ENCODE measurements at regions not wholly inside any gene's neighbourhood (a gene's known extent, or its start where the extent isn't known, plus 50 kb on each side); places are given as distances from the start of the nearest gene placed in this dataset.

DNA sequence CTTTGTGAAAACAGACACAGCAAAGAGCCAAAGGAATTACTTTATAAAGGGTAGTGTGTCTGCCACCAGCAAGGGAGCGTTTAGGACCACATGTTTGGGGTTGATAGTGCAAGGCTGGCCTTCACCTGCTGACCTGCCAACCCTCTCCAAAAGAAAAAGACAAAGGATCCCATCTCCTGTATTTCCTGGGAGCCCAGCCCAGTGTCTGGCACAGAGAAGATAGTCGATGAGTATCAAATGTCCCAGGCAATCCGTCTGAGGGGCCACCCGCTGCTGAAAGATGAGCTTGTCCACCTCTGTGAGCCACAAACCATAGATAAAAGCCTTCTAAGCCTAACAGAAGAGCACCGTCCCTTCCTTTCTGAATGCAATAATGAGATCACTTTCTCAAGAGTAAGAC lies 154.8 kb upstream of the CTNNB1 start:
- WGBS, 3 donors: 79 to 96% (median 92%) methylated on average over 5 of the region's 5 CpGs
- Histone ChIP-seq H3K4me3 (ENCODE audit: low read depth in 1 of 3, low read length in 3 of 3) (no peak overlapping the region), H3K36me3 (ENCODE audit: control insufficient read depth in 3 of 3, insufficient read depth in 2 of 3, low read depth in 1 of 3, low read length in 3 of 3) (no peaks in the 10 kb centered on the region), H3K27me3 (ENCODE audit: control insufficient read depth in 3 of 3, insufficient read depth in 3 of 3, low read length in 3 of 3) (no peaks in the 10 kb centered on the region), H3K4me1 (ENCODE audit: control insufficient read depth in 3 of 3, insufficient read depth in 2 of 3, low read depth in 1 of 3, low read length in 2 of 3) (peaks cover 0 to 2% (median 0%) of the 10 kb centered on the region in 3 donors), H3K9me3 (ENCODE audit: control insufficient read depth in 2 of 2, insufficient read depth in 1 of 2, low read depth in 1 of 2, low read length in 1 of 2) (peaks cover 0 to 2% of the 10 kb centered on the region in 2 donors), H3K27ac (ENCODE audit: low read depth in 1 of 3, low read length in 2 of 3) (no peak overlapping the region)
- no peak for DNase-seq
- FAIRE-seq: no peak

DNA sequence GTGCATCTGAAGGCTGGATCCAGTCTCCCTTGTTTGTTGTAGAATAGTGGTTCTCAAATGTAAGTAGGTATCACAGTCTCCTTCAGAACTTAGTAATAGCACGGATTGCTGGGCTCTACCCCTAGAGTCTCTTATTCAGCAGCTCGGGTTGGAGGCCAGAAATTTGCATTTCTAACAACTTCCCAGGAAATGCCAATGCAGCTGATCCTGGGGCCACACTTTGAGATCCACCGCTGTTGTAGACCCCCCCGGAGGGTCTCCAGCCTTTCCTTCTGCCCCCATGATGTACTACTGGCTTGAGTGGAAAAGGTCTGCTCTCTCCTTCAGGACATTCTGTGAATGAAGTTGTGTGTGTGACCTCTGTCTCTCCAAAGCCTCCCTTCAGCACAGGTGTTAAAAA lies 153.8 kb upstream of the CTNNB1 start:
- peaks cover 0 to 2% (median 0%) of the 10 kb centered on the region in 3 donors for H3K4me1 ChIP-seq (ENCODE audit: control insufficient read depth in 3 of 3, insufficient read depth in 2 of 3, low read depth in 1 of 3, low read length in 2 of 3)
- H3K4me3 ChIP-seq (ENCODE audit: low read depth in 1 of 3, low read length in 3 of 3): no peak overlapping the region
- FAIRE-seq (no peak), DNase-seq (no peak)
- H3K27me3 ChIP-seq (ENCODE audit: control insufficient read depth in 3 of 3, insufficient read depth in 3 of 3, low read length in 3 of 3): no peaks in the 10 kb centered on the region
- peaks cover 0 to 2% of the 10 kb centered on the region in 2 donors for H3K9me3 ChIP-seq (ENCODE audit: control insufficient read depth in 2 of 2, insufficient read depth in 1 of 2, low read depth in 1 of 2, low read length in 1 of 2)
- no peaks in the 10 kb centered on the region for H3K36me3 ChIP-seq (ENCODE audit: control insufficient read depth in 3 of 3, insufficient read depth in 2 of 3, low read depth in 1 of 3, low read length in 3 of 3)
- H3K27ac ChIP-seq (ENCODE audit: low read depth in 1 of 3, low read length in 2 of 3): no peak overlapping the region
- 81 to 87% (median 86%) methylated on average over 4 of the region's 4 CpGs for WGBS, 3 donors

DNA sequence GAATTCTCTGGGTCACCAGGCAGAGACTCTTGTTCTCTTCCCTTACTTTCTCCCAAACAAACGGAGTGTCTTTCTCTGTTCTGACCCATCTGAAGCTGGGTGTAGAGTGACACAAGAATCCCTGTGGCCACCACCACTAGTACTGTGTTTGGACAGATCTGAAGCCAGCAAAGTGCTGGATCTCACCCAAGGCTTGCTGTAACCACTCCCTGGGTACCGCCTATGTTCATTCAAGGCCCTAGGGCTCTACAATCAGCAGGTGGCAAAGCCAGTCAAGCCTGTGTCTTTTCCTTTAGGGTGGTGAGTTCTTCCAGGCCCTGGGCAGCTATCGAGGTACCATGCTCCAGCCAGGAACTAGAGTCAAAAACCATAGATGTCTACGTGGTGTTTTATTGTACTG lies 149.2 kb upstream of the CTNNB1 start:
- H3K36me3 ChIP-seq (ENCODE audit: control insufficient read depth in 3 of 3, insufficient read depth in 2 of 3, low read depth in 1 of 3, low read length in 3 of 3): no peaks in the 10 kb centered on the region
- H3K4me1 ChIP-seq (ENCODE audit: control insufficient read depth in 3 of 3, insufficient read depth in 2 of 3, low read depth in 1 of 3, low read length in 2 of 3): no peaks in the 10 kb centered on the region
- no peak for FAIRE-seq
- no peaks in the 10 kb centered on the region for H3K27me3 ChIP-seq (ENCODE audit: control insufficient read depth in 3 of 3, insufficient read depth in 3 of 3, low read length in 3 of 3)
- DNase-seq: peak in 1 of 2 donors; percentile 18
- no peak overlapping the region for H3K4me3 ChIP-seq (ENCODE audit: low read depth in 1 of 3, low read length in 3 of 3)
- no peak overlapping the region for H3K27ac ChIP-seq (ENCODE audit: low read depth in 1 of 3, low read length in 2 of 3)
- H3K9me3 ChIP-seq (ENCODE audit: control insufficient read depth in 2 of 2, insufficient read depth in 1 of 2, low read depth in 1 of 2, low read length in 1 of 2): peaks cover 0 to 2% of the 10 kb centered on the region in 2 donors
- 57 to 85% (median 72%) methylated on average over 4 of the region's 4 CpGs for WGBS, 3 donors

DNA sequence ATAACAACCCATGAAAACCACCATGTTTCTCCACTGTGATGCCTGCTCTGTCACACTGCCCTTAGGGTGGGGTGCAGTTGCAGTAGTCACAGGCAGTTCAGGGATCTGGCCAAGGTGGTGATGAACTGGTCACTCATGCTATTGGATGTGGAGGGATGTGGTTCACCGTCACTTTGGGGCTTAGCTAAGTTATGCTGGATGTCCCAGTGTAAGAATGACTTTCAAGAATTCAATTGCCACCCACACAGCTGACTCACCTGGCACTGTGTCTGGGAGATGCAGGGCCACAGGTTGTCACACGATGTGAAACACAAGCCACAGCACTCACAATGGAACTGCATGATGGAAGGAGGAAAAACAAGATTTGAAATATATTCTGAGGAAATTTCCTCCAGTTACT lies 146.1 kb upstream of the CTNNB1 start:
- Histone ChIP-seq H3K36me3 (ENCODE audit: control insufficient read depth in 3 of 3, insufficient read depth in 2 of 3, low read depth in 1 of 3, low read length in 3 of 3) (no peaks in the 10 kb centered on the region), H3K4me1 (ENCODE audit: control insufficient read depth in 3 of 3, insufficient read depth in 2 of 3, low read depth in 1 of 3, low read length in 2 of 3) (no peaks in the 10 kb centered on the region), H3K27ac (ENCODE audit: low read depth in 1 of 3, low read length in 2 of 3) (no peak overlapping the region), H3K9me3 (ENCODE audit: control insufficient read depth in 2 of 2, insufficient read depth in 1 of 2, low read depth in 1 of 2, low read length in 1 of 2) (no peaks in the 10 kb centered on the region), H3K4me3 (ENCODE audit: low read depth in 1 of 3, low read length in 3 of 3) (no peak overlapping the region), H3K27me3 (ENCODE audit: control insufficient read depth in 3 of 3, insufficient read depth in 3 of 3, low read length in 3 of 3) (no peaks in the 10 kb centered on the region)
- WGBS, 3 donors: 81 to 85% (median 83%) methylated on average over 2 of the region's 2 CpGs
- DNase-seq (no peak), FAIRE-seq (no peak)

DNA sequence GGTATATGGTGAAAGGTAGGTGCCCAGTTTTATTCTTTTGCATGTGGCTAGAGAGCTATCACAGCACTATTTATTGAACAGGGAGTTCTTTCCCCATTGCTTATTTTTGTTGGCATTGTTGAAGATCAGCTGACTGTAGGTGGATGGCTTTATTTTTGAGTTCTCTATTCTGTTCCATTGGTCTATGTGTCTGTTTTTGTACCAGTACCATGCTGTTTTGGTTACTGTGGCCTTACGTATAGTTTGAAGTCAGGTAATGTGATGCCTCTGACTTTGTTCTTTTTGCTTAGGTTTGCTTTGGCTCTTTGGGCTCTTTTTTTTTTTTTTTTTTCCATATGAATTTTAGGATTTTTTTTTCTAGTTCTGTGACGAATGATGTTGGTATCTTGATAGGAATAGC lies 139.2 kb upstream of the CTNNB1 start:
- FAIRE-seq (no peak), DNase-seq (no peak)
- Histone ChIP-seq H3K4me1 (ENCODE audit: control insufficient read depth in 3 of 3, insufficient read depth in 2 of 3, low read depth in 1 of 3, low read length in 2 of 3) (no peaks in the 10 kb centered on the region), H3K27ac (ENCODE audit: low read depth in 1 of 3, low read length in 2 of 3) (no peak overlapping the region), H3K36me3 (ENCODE audit: control insufficient read depth in 3 of 3, insufficient read depth in 2 of 3, low read depth in 1 of 3, low read length in 3 of 3) (no peaks in the 10 kb centered on the region), H3K4me3 (ENCODE audit: low read depth in 1 of 3, low read length in 3 of 3) (no peak overlapping the region), H3K27me3 (ENCODE audit: control insufficient read depth in 3 of 3, insufficient read depth in 3 of 3, low read length in 3 of 3) (peaks cover 0 to 3% (median 0%) of the 10 kb centered on the region in 3 donors), H3K9me3 (ENCODE audit: control insufficient read depth in 2 of 2, insufficient read depth in 1 of 2, low read depth in 1 of 2, low read length in 1 of 2) (no peaks in the 10 kb centered on the region)
- 91 to 92% (median 91%) methylated on average over 2 of the region's 2 CpGs for WGBS, 3 donors

DNA sequence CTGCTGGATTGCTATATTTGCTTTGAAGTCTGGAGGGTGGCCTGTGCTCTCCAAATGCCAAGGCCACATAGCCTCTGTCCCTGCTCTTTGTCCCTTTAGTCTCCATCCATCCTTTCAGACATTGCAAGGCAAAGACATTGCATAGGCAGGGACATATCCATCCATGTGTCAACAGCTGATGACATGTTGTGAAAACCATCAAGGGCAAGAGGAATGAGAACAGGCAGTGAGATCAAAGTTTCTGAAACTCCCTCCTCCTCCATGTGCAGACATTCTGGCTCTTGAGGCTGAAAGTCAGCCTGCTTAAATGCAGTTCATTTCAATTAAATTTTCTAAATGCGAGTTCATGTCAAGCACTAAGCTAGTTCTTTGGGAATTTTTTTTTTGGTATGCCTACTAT lies 135.2 kb upstream of the CTNNB1 start:
- H3K36me3 ChIP-seq (ENCODE audit: control insufficient read depth in 3 of 3, insufficient read depth in 2 of 3, low read depth in 1 of 3, low read length in 3 of 3): no peaks in the 10 kb centered on the region
- H3K4me3 ChIP-seq (ENCODE audit: low read depth in 1 of 3, low read length in 3 of 3): no peak overlapping the region
- H3K27me3 ChIP-seq (ENCODE audit: control insufficient read depth in 3 of 3, insufficient read depth in 3 of 3, low read length in 3 of 3): peaks cover 0 to 3% (median 0%) of the 10 kb centered on the region in 3 donors
- no peak overlapping the region for H3K27ac ChIP-seq (ENCODE audit: low read depth in 1 of 3, low read length in 2 of 3)
- FAIRE-seq (no peak), DNase-seq (no peak)
- WGBS, 3 donors: 86 to 92% (median 88%) methylated on average over 1 of the region's 1 CpG
- no peaks in the 10 kb centered on the region for H3K9me3 ChIP-seq (ENCODE audit: control insufficient read depth in 2 of 2, insufficient read depth in 1 of 2, low read depth in 1 of 2, low read length in 1 of 2)
- no peaks in the 10 kb centered on the region for H3K4me1 ChIP-seq (ENCODE audit: control insufficient read depth in 3 of 3, insufficient read depth in 2 of 3, low read depth in 1 of 3, low read length in 2 of 3)

DNA sequence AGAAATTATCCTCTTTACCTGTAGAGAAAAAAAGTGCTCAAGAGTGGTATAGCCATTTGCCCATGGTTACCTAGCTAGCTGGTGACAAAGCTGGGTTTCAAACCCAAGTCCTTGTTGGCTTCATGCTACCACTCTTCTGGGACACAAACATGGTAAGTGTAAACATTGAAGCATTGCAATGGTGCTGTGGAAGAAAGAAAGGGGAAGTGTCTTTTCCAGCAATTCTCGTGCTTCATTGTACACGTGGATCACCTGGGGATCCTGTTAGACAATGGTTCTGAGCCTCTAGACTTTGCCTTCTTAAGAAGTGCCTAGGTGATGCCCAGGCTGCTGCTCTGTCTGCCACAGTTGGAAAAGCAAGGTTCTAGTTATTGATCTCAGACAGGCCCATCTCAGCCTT lies 134.8 kb upstream of the CTNNB1 start:
- Histone ChIP-seq H3K4me1 (ENCODE audit: control insufficient read depth in 3 of 3, insufficient read depth in 2 of 3, low read depth in 1 of 3, low read length in 2 of 3) (no peaks in the 10 kb centered on the region), H3K27ac (ENCODE audit: low read depth in 1 of 3, low read length in 2 of 3) (no peak overlapping the region), H3K36me3 (ENCODE audit: control insufficient read depth in 3 of 3, insufficient read depth in 2 of 3, low read depth in 1 of 3, low read length in 3 of 3) (no peaks in the 10 kb centered on the region), H3K27me3 (ENCODE audit: control insufficient read depth in 3 of 3, insufficient read depth in 3 of 3, low read length in 3 of 3) (peaks cover 0 to 3% (median 0%) of the 10 kb centered on the region in 3 donors), H3K9me3 (ENCODE audit: control insufficient read depth in 2 of 2, insufficient read depth in 1 of 2, low read depth in 1 of 2, low read length in 1 of 2) (no peaks in the 10 kb centered on the region), H3K4me3 (ENCODE audit: low read depth in 1 of 3, low read length in 3 of 3) (no peak overlapping the region)
- 83 to 89% (median 87%) methylated on average over 2 of the region's 2 CpGs for WGBS, 3 donors
- DNase-seq: no peak
- FAIRE-seq: no peak

DNA sequence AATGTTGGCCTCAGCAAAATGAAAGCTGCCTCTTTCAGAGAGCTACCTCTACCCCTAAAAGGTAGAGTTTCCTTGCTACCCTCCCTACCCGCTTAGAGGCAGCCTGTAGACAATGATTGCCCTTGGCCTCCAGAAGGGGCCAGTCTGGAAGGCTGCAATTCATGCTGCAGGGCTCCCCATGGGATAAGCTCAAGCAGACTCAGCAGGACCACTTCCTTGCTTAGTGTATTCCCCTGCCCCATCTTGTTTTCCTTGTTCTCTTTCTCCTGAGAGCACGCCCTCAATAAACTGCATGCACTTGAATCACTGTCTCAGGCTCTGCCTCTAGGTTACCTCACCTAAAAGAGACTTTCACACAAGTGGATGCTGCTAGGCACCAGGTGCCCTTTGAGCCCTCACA lies 134.0 kb upstream of the CTNNB1 start:
- Histone ChIP-seq H3K4me1 (ENCODE audit: control insufficient read depth in 3 of 3, insufficient read depth in 2 of 3, low read depth in 1 of 3, low read length in 2 of 3) (no peaks in the 10 kb centered on the region), H3K27me3 (ENCODE audit: control insufficient read depth in 3 of 3, insufficient read depth in 3 of 3, low read length in 3 of 3) (peaks cover 0 to 3% (median 0%) of the 10 kb centered on the region in 3 donors), H3K27ac (ENCODE audit: low read depth in 1 of 3, low read length in 2 of 3) (no peak overlapping the region), H3K9me3 (ENCODE audit: control insufficient read depth in 2 of 2, insufficient read depth in 1 of 2, low read depth in 1 of 2, low read length in 1 of 2) (no peaks in the 10 kb centered on the region), H3K36me3 (ENCODE audit: control insufficient read depth in 3 of 3, insufficient read depth in 2 of 3, low read depth in 1 of 3, low read length in 3 of 3) (no peaks in the 10 kb centered on the region), H3K4me3 (ENCODE audit: low read depth in 1 of 3, low read length in 3 of 3) (no peak overlapping the region)
- DNase-seq (peak in 1 of 2 donors; percentile 7), FAIRE-seq (no peak)
- WGBS, 3 donors: 86 to 97% (median 90%) methylated on average over 2 of the region's 2 CpGs

DNA sequence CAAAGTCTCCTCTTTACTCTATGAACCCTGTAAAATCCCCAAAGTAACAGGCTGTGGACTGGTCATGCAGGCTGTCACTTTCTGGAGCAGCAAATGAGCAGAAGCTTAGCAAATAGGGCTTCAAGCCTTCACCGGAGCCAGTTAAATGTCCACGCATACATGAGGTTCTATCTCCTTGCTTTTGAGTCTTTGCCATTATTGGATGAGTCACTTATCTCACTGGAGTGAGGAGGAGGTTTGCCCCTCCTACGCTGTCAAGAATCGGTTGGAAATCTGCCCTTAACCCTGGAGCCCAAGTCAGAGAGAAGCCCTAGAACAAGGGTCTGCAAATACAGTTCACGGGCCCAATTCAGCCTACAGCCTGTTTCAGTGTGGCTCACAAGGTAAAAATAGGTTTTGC lies 126.1 kb upstream of the CTNNB1 start:
- no peak for FAIRE-seq
- 83 to 87% (median 85%) methylated on average over 5 of the region's 5 CpGs for WGBS, 3 donors
- H3K36me3 ChIP-seq (ENCODE audit: control insufficient read depth in 3 of 3, insufficient read depth in 2 of 3, low read depth in 1 of 3, low read length in 3 of 3): no peaks in the 10 kb centered on the region

More for the DNA sequence above, 126.1 kb upstream of the CTNNB1 start:
- Histone ChIP-seq H3K27ac (ENCODE audit: low read depth in 1 of 3, low read length in 2 of 3) (no peak overlapping the region), H3K27me3 (ENCODE audit: control insufficient read depth in 3 of 3, insufficient read depth in 3 of 3, low read length in 3 of 3) (no peaks in the 10 kb centered on the region), H3K4me1 (ENCODE audit: control insufficient read depth in 3 of 3, insufficient read depth in 2 of 3, low read depth in 1 of 3, low read length in 2 of 3) (peaks cover 0 to 13% (median 0%) of the 10 kb centered on the region in 3 donors), H3K4me3 (ENCODE audit: low read depth in 1 of 3, low read length in 3 of 3) (no peak overlapping the region), H3K9me3 (ENCODE audit: control insufficient read depth in 2 of 2, insufficient read depth in 1 of 2, low read depth in 1 of 2, low read length in 1 of 2) (peaks cover 0 to 3% of the 10 kb centered on the region in 2 donors)
- no peak for DNase-seq
